Endothelial cell of umbilical vein (primary cell): ENCODE measurements at regions not wholly inside any gene's neighbourhood (a gene's known extent, or its start where the extent isn't known, plus 50 kb on each side); places are given as distances from the start of the nearest gene placed in this dataset.

Experiments used
- BruUV-seq: library from RNA; stranded (reverse); fragments of 400-500 nt; replicated peaks from 2 replicates; lab custom pipeline; 2021; lab: Mats Ljungman, UMichigan
- CTCF ChIA-PET: fragments of 300-600, 350-600 bp; sonication (Branson Sonifier 250); formaldehyde crosslinking; loops from one replicate; lab custom pipeline; 2021; ENCODE audit warnings: antibody characterized with exemption, inconsistent platforms; lab: Charles Lee
- POLR2A ChIA-PET: fragments of 300-600, 350-600 bp; sonication (Branson Sonifier 250); formaldehyde crosslinking; loops from one replicate; lab custom pipeline; 2021; ENCODE audit warnings: antibody characterized with exemption, inconsistent platforms; lab: Charles Lee
- DNase-seq: peaks from one replicate; pipeline ENCODE4 v3.0.0-alpha.2; 2011; ENCODE audit warnings: low read depth, low spot score
- FAIRE-seq: peaks from 2 replicates; lab custom pipeline; 2011; peaks lifted over from hg19 to GRCh38; lab: Jason Lieb, UNC
- H2AFZ ChIP-seq: 2 replicates; pipeline ENCODE4 v1.6.0; 2012; ENCODE audit warnings: low read depth, low read length, control low read depth, inconsistent platforms
- H3K27ac ChIP-seq: 2 replicates; pipeline ENCODE4 v1.5.1; 2011; ENCODE audit warnings: low read depth, mild to moderate bottlenecking, control low read depth, low read length, moderate library complexity; ENCODE audit not compliant: insufficient read depth
- H3K27me3 ChIP-seq, 2 experiments: 2 replicates each; pipeline versions ENCODE4 v1.6.0 to v1.6.1; 2011; ENCODE audit warnings: low read length in 2 of 2, mixed read lengths in 1 of 2; ENCODE audit not compliant: control insufficient read depth in 2 of 2, insufficient read depth in 2 of 2
- H3K36me3 ChIP-seq, 2 experiments: 2 replicates in 1 of 2; 3 replicates in 1 of 2; pipeline ENCODE4 v1.5.1; 2011; ENCODE audit warnings: low read length in 2 of 2, mild to moderate bottlenecking in 1 of 2, moderate library complexity in 1 of 2; ENCODE audit not compliant: control insufficient read depth in 2 of 2, insufficient read depth in 2 of 2; ENCODE audit errors: extremely low read depth in 1 of 2
- H3K4me1 ChIP-seq: 3 replicates; pipeline ENCODE4 v1.5.1; 2011; ENCODE audit warnings: mild to moderate bottlenecking, low read length; ENCODE audit not compliant: control insufficient read depth, insufficient read depth; ENCODE audit errors: extremely low read depth
- H3K4me2 ChIP-seq: 2 replicates; pipeline ENCODE4 v1.6.1; 2011; ENCODE audit warnings: low read length, control low read depth, mixed read lengths; ENCODE audit not compliant: insufficient read depth
- H3K4me3 ChIP-seq, 3 experiments: fragments of 200-600 bp in 1 of 3; sonication (generic), shearing (Covaris generic) in 1 of 3; replicated peaks in 1 of 3; 2 replicates each; pipeline ENCODE4 v1.5.1; 2011 to 2016; ENCODE audit warnings: control low read depth in 3 of 3, low read length in 3 of 3, mild to moderate bottlenecking in 2 of 3, inconsistent platforms in 1 of 3, low read depth in 1 of 3, moderate library complexity in 1 of 3; ENCODE audit not compliant: insufficient read depth in 1 of 3
- H3K79me2 ChIP-seq: 2 replicates; pipeline ENCODE4 v1.6.0; 2012; ENCODE audit warnings: low read length, inconsistent platforms; ENCODE audit not compliant: control insufficient read depth, insufficient read depth
- H3K9ac ChIP-seq: replicated peaks from 2 replicates; pipeline ENCODE3; 2011; ENCODE audit warnings: low read length, control low read depth; ENCODE audit not compliant: insufficient read depth; ENCODE audit errors: extremely low read depth
- H3K9me1 ChIP-seq: replicated peaks from 3 replicates; pipeline ENCODE4 v1.6.0; 2011; ENCODE audit warnings: mild to moderate bottlenecking, low read length; ENCODE audit not compliant: control insufficient read depth, insufficient read depth; ENCODE audit errors: extremely low read depth
- H3K9me3 ChIP-seq: replicated peaks from 2 replicates; pipeline ENCODE4 v1.5.1; 2012; ENCODE audit warnings: low read length, inconsistent platforms; ENCODE audit not compliant: control insufficient read depth, insufficient read depth
- H4K20me1 ChIP-seq: replicated peaks from 2 replicates; pipeline ENCODE3; 2011; ENCODE audit warnings: mild to moderate bottlenecking, low read length; ENCODE audit not compliant: control insufficient read depth, insufficient read depth; ENCODE audit errors: extremely low read depth
- EZH2 ChIP-seq: IDR thresholded peaks from 2 replicates; pipeline ENCODE4 v1.6.1; 2012; ENCODE audit warnings: borderline replicate concordance, low read depth, mild to moderate bottlenecking, moderate library complexity, low read length, inconsistent platforms; ENCODE audit not compliant: severe bottlenecking
- FOS ChIP-seq: IDR thresholded peaks from 2 replicates; pipeline ENCODE4 v1.6.1; 2011; ENCODE audit warnings: mild to moderate bottlenecking, low read length, moderate library complexity, borderline replicate concordance; ENCODE audit not compliant: insufficient read depth
- GATA2 ChIP-seq: IDR thresholded peaks from 2 replicates; pipeline ENCODE4 v1.7.0; 2011; ENCODE audit warnings: low read depth, mild to moderate bottlenecking, moderate library complexity, mixed read lengths, low read length; ENCODE audit not compliant: insufficient read length, insufficient read depth
- JUN ChIP-seq: IDR thresholded peaks from 2 replicates; pipeline ENCODE4 v1.6.1; 2011; ENCODE audit warnings: borderline replicate concordance, low read depth; ENCODE audit not compliant: insufficient read length, insufficient read depth
- MYC ChIP-seq: IDR thresholded peaks from one replicate; pipeline ENCODE4 v1.6.1; 2011; ENCODE audit warnings: mild to moderate bottlenecking, low read depth, low read length
- POLR2AphosphoS5 ChIP-seq: IDR thresholded peaks from 2 replicates; pipeline ENCODE4 v1.6.1; 2012; ENCODE audit warnings: low read depth, mild to moderate bottlenecking, control low read depth, low read length, moderate library complexity; ENCODE audit not compliant: insufficient read depth
- dilution Hi-C: fragments of 300-500 bp; cut with MboI; formaldehyde crosslinking; loops from one replicate; pipeline ENCODE4 v1.15.0; 2019; ENCODE audit warnings: low sequenced_read_pairs; ENCODE audit not compliant: extremely low pct_ligation_motif_present
- intact Hi-C: fragments of 100-400 bp; cut with micrococcal nuclease; formaldehyde crosslinking; loops from one replicate; pipeline ENCODE4 v1.10.0; 2022
- TF ChIP-seq, protein P1 (sequence below), 2 donors: IDR thresholded peaks; 1 replicate in 1 of 2; 2 replicates in 1 of 2; pipeline ENCODE4 v1.5.1; 2011; ENCODE audit warnings: low read length in 2 of 2, mild to moderate bottlenecking in 2 of 2, moderate library complexity in 2 of 2, control low read depth in 1 of 2, inconsistent platforms in 1 of 2, low read depth in 1 of 2; ENCODE audit not compliant: insufficient read depth in 1 of 2; ENCODE audit errors: extremely low read depth in 1 of 2

DNA sequence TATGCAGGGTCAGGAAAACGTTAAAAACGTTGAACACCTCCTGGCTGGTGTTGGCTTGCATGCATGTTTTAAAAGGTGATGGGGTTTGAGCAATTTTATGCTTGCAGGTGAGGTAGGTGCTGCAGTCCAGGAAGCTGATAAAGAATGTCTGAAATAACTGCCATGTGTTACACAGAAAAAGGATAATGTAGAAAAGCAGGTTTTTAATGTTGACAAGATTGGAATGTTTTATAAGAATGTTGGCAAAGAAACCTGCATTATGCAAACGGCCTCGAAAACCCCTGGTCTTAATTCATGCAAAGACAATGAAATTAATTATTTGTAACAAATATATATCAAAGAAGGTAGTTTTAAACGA lies 723.7 kb upstream of the AGA start:
- Histone ChIP-seq H3K4me3 (no peak overlapping the region), H4K20me1 (no peaks in the 10 kb centered on the region), H3K9me3 (no peaks in the 10 kb centered on the region), H3K36me3 (no peaks in the 10 kb centered on the region), H3K79me2 (no peaks in the 10 kb centered on the region), H3K27me3 (no peaks in the 10 kb centered on the region), H2AFZ (no peak overlapping the region), H3K9me1 (no peaks in the 10 kb centered on the region), H3K4me2 (no peak overlapping the region), H3K4me1 (no peaks in the 10 kb centered on the region), H3K27ac (no peak overlapping the region), H3K9ac (no peak overlapping the region)
- BruUV-seq = no TSS peak
- TF ChIP-seq MYC = no peak
- TF ChIP-seq, protein P1, sequence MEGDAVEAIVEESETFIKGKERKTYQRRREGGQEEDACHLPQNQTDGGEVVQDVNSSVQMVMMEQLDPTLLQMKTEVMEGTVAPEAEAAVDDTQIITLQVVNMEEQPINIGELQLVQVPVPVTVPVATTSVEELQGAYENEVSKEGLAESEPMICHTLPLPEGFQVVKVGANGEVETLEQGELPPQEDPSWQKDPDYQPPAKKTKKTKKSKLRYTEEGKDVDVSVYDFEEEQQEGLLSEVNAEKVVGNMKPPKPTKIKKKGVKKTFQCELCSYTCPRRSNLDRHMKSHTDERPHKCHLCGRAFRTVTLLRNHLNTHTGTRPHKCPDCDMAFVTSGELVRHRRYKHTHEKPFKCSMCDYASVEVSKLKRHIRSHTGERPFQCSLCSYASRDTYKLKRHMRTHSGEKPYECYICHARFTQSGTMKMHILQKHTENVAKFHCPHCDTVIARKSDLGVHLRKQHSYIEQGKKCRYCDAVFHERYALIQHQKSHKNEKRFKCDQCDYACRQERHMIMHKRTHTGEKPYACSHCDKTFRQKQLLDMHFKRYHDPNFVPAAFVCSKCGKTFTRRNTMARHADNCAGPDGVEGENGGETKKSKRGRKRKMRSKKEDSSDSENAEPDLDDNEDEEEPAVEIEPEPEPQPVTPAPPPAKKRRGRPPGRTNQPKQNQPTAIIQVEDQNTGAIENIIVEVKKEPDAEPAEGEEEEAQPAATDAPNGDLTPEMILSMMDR (IDR thresholded peaks at IDR 0.05; ENCODE audit: extremely low read depth in 1 of 2, insufficient read depth in 1 of 2, low read depth in 1 of 2, low read length in 2 of 2) = no peak
- TF ChIP-seq JUN = no peak
- no peak for TF ChIP-seq POLR2AphosphoS5
- TF ChIP-seq GATA2 = no peak
- TF ChIP-seq EZH2 = no peak
- no peak for TF ChIP-seq FOS
- POLR2A ChIA-PET = no interaction called here
- FAIRE-seq = no peak
- no peak for DNase-seq
- dilution Hi-C loops (no loop called here), intact Hi-C loops (no loop called here)
- CTCF ChIA-PET = no interaction called here
